ENCODE measurements at regions not wholly inside any gene's neighbourhood (a gene's known extent, or its start where the extent isn't known, plus 50 kb on each side); places are given as distances from the start of the nearest gene placed in this dataset.

DNA sequence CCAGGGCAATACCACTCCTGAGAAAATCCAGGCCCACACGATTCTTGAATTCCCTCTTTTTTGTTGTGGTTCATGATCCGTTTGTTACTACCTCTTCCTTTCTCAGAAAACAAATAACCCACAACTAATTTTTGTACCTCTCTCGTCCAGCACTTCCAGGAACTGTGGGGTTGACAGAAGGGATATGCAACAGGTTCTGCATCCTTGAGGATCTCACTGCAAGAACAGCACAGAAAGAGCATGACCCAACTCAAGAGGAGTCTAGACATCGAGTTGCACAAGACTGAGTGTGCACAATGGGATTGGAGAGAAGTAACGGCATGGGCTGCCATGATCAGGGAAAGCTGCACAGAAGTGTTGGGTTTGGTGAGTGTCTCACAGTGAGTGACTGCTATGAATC is 533.3 kb downstream of the SOX2 start:
- H2AK5ac ChIP-seq (ENCODE audit: low read depth, low read length): no peak overlapping the region
- 49% methylated on average over 2 of the region's 5 CpGs; no CpG with 5 or more reads in 1 of the 2 experiments for WGBS, 2 experiments (ENCODE audit: extremely low coverage in 2 of 2, insufficient read length in 1 of 2)

More for the DNA sequence above, 533.3 kb downstream of the SOX2 start:
- no peak overlapping the region for H3K14ac ChIP-seq (replicated peaks; ENCODE audit: low read depth, low read length)
- no peak overlapping the region for H3K4ac ChIP-seq (ENCODE audit: low read depth, low read length)
- peaks cover 19% of the 10 kb centered on the region for H3K9me3 ChIP-seq (ENCODE audit: control insufficient read depth, insufficient read depth, low read length)
- H3K36me3 ChIP-seq (ENCODE audit: control insufficient read depth, insufficient read depth, low read length): no peaks in the 10 kb centered on the region
- H3K9me1 ChIP-seq (ENCODE audit: insufficient read depth, low read length): no peaks in the 10 kb centered on the region
- DNase-seq: no peak
- H2BK5ac ChIP-seq (ENCODE audit: low read depth, low read length, poor library complexity, severe bottlenecking): no peak overlapping the region
- H3K56ac ChIP-seq (ENCODE audit: extremely low read depth, insufficient read depth, low read length): no peak overlapping the region
- H3K4me1 ChIP-seq (ENCODE audit: control insufficient read depth, insufficient read depth, low read length): no peaks in the 10 kb centered on the region
- no peak overlapping the region for H2AFZ ChIP-seq (replicated peaks; ENCODE audit: low read length, poor library complexity)
- H3K27me3 ChIP-seq (ENCODE audit: control insufficient read depth, insufficient read depth, low read length): no peaks in the 10 kb centered on the region
- no peak overlapping the region for H3K9ac ChIP-seq (ENCODE audit: low read depth, low read length)
- H2BK15ac ChIP-seq (ENCODE audit: low read depth, low read length): no peak overlapping the region
- no peak for ATAC-seq (ENCODE audit: low read depth)
- ChIA-PET POLR2A (ENCODE audit: unreplicated experiment) (no interaction called here), CTCF (no interaction called here)
- H2AK9ac ChIP-seq (replicated peaks; ENCODE audit: low read depth, low read length, poor library complexity): no peak overlapping the region
- dilution Hi-C loops (cut with HindIII; ENCODE audit: low sequenced_read_pairs, unreplicated experiment) (no loop called here), intact Hi-C loops (cut with micrococcal nuclease) (no loop called here), in situ Hi-C loops (cut with MboI; ENCODE audit: low sequenced_read_pairs) (no loop called here)
- H4K5ac ChIP-seq (ENCODE audit: low read depth, low read length): no peak overlapping the region
- no peak overlapping the region for H3K23ac ChIP-seq (ENCODE audit: low read depth, low read length)
- H2BK20ac ChIP-seq (ENCODE audit: low read depth, low read length): no peak overlapping the region
- H4K8ac ChIP-seq (ENCODE audit: low read depth in 2 of 2, low read length in 2 of 2): no peak overlapping the region
- TF ChIP-seq, protein P1, sequence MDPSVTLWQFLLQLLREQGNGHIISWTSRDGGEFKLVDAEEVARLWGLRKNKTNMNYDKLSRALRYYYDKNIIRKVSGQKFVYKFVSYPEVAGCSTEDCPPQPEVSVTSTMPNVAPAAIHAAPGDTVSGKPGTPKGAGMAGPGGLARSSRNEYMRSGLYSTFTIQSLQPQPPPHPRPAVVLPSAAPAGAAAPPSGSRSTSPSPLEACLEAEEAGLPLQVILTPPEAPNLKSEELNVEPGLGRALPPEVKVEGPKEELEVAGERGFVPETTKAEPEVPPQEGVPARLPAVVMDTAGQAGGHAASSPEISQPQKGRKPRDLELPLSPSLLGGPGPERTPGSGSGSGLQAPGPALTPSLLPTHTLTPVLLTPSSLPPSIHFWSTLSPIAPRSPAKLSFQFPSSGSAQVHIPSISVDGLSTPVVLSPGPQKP (IDR thresholded peaks at IDR 0.05; ENCODE audit: borderline replicate concordance, low read depth, low read length): no peak
- no peak for TF ChIP-seq NFE2L2 (IDR thresholded peaks at IDR 0.05; ENCODE audit: low read depth, low read length)
- no peak for TF ChIP-seq BHLHE40 (IDR thresholded peaks at IDR 0.05; ENCODE audit: low read depth, low read length)
- TF ChIP-seq SMC3 (IDR thresholded peaks at IDR 0.05; ENCODE audit: low read depth, low read length): no peak
- no peak for TF ChIP-seq RCOR1 (IDR thresholded peaks at IDR 0.05; ENCODE audit: insufficient replicate concordance, low read length)
- TF ChIP-seq, protein P2, sequence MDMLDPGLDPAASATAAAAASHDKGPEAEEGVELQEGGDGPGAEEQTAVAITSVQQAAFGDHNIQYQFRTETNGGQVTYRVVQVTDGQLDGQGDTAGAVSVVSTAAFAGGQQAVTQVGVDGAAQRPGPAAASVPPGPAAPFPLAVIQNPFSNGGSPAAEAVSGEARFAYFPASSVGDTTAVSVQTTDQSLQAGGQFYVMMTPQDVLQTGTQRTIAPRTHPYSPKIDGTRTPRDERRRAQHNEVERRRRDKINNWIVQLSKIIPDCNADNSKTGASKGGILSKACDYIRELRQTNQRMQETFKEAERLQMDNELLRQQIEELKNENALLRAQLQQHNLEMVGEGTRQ (IDR thresholded peaks at IDR 0.05; ENCODE audit: low read depth, low read length): no peak
- no peak for TF ChIP-seq CEBPB (IDR thresholded peaks at IDR 0.05; ENCODE audit: low read depth, low read length)
- TF ChIP-seq RAD21 (IDR thresholded peaks at IDR 0.05; ENCODE audit: low read length): no peak
- TF ChIP-seq RFX5 (IDR thresholded peaks at IDR 0.05; ENCODE audit: low read depth, low read length): no peak
- TF ChIP-seq MXI1 (IDR thresholded peaks at IDR 0.05; ENCODE audit: borderline replicate concordance, low read depth, low read length): no peak
- TF ChIP-seq CHD1 (IDR thresholded peaks at IDR 0.05; ENCODE audit: low read depth, low read length): no peak
- TF ChIP-seq FOS (IDR thresholded peaks at IDR 0.05; ENCODE audit: low read depth, low read length): no peak
- TF ChIP-seq, protein P3, sequence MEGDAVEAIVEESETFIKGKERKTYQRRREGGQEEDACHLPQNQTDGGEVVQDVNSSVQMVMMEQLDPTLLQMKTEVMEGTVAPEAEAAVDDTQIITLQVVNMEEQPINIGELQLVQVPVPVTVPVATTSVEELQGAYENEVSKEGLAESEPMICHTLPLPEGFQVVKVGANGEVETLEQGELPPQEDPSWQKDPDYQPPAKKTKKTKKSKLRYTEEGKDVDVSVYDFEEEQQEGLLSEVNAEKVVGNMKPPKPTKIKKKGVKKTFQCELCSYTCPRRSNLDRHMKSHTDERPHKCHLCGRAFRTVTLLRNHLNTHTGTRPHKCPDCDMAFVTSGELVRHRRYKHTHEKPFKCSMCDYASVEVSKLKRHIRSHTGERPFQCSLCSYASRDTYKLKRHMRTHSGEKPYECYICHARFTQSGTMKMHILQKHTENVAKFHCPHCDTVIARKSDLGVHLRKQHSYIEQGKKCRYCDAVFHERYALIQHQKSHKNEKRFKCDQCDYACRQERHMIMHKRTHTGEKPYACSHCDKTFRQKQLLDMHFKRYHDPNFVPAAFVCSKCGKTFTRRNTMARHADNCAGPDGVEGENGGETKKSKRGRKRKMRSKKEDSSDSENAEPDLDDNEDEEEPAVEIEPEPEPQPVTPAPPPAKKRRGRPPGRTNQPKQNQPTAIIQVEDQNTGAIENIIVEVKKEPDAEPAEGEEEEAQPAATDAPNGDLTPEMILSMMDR (conservative IDR thresholded peaks at IDR 0.05; ENCODE audit: low read depth, low read length): no peak
- TF ChIP-seq POLR2A (IDR thresholded peaks at IDR 0.05; ENCODE audit: low read depth, low read length): no peak
- TF ChIP-seq MAZ (IDR thresholded peaks at IDR 0.05; ENCODE audit: borderline replicate concordance, low read depth, low read length): no peak
- TF ChIP-seq MAFK (IDR thresholded peaks at IDR 0.05; ENCODE audit: low read depth, low read length): no peak
- H3K18ac ChIP-seq (ENCODE audit: low read depth, low read length): no peak overlapping the region
- H3K4me2 ChIP-seq (ENCODE audit: low read depth, low read length): no peak overlapping the region
- no peak overlapping the region for H3K27ac ChIP-seq (ENCODE audit: insufficient read depth, low read length)
- H3K4me3 ChIP-seq (ENCODE audit: insufficient read depth, low read depth, low read length): no peak overlapping the region
- no peaks in the 10 kb centered on the region for H3K79me1 ChIP-seq (ENCODE audit: low read depth in 1 of 2, low read length in 2 of 2)
- no peak overlapping the region for H2BK120ac ChIP-seq (ENCODE audit: low read depth, low read length)
- no peak overlapping the region for H4K91ac ChIP-seq (ENCODE audit: insufficient read depth, low read depth, low read length)
- BruUV-seq (replicated peaks): no TSS peak
- no peaks in the 10 kb centered on the region for H4K20me1 ChIP-seq (ENCODE audit: insufficient read depth, low read length)
